GM12873 (cell line): ENCODE measurements at regions not wholly inside any gene's neighbourhood (a gene's known extent, or its start where the extent isn't known, plus 50 kb on each side); places are given as distances from the start of the nearest gene placed in this dataset.

Experiments used
- CTCF ChIP-seq: IDR thresholded peaks from 2 replicates; pipeline ENCODE4 v1.5.1; 2012; ENCODE audit warnings: low read depth, mild to moderate bottlenecking, moderate library complexity, low read length, control low read depth; ENCODE audit not compliant: insufficient read depth; ENCODE audit errors: missing control alignments

GRCh38 chr15:69793431-69793780 lies 304.3 kb downstream of the TLE3 start:
- no peak for TF ChIP-seq CTCF

- no peak for TF ChIP-seq CTCF
Observed at GRCh38 chr15:69793781-69794451, 303.8 kb downstream of the TLE3 start.

- no peak for TF ChIP-seq CTCF
Observed at GRCh38 chr15:69794645-69795469, 302.9 kb downstream of the TLE3 start.

- TF ChIP-seq CTCF: no peak
Observed at GRCh38 chr15:69795601-69796000, 302.1 kb downstream of the TLE3 start.

GRCh38 chr15:69797051-69797595 lies 300.6 kb downstream of the TLE3 start:
- TF ChIP-seq CTCF: no peak

- no peak for TF ChIP-seq CTCF
Observed at GRCh38 chr15:69797615-69798014, 300.1 kb downstream of the TLE3 start.

GRCh38 chr15:69798481-69799250 lies 299.1 kb downstream of the TLE3 start:
- TF ChIP-seq CTCF: no peak
